ENCODE measurements at regions not wholly inside any gene's neighbourhood (a gene's known extent, or its start where the extent isn't known, plus 50 kb on each side); places are given as distances from the start of the nearest gene placed in this dataset.
"Not testable (repeated sequence)": the region's sequence is repeated elsewhere in the genome, so short reads cannot be mapped to it uniquely, and the experiment has no call there.

- no peak for DNase-seq (ENCODE audit: low spot score)
These were observed 526.9 kb downstream of the BCKDHB start for GRCh38 chr6:80633412-80633811.

GRCh38 chr6:80625405-80625804 lies 518.9 kb downstream of the BCKDHB start:
- no peak for DNase-seq (ENCODE audit: low spot score)

- DNase-seq (ENCODE audit: low spot score) = no peak
These were observed 516.8 kb downstream of the BCKDHB start for GRCh38 chr6:80623066-80623815.

- DNase-seq (ENCODE audit: low spot score) = no peak
These were observed 516.2 kb downstream of the BCKDHB start for GRCh38 chr6:80622641-80623040.

- no peak for DNase-seq (ENCODE audit: low spot score)
These were observed 512.5 kb downstream of the BCKDHB start for GRCh38 chr6:80618953-80619352.

- no peak for DNase-seq (ENCODE audit: low spot score)
These were observed 504.4 kb downstream of the BCKDHB start for GRCh38 chr6:80610846-80611245.

GRCh38 chr6:80608881-80609280 lies 502.4 kb downstream of the BCKDHB start:
- no peak for DNase-seq (ENCODE audit: low spot score)

GRCh38 chr6:80607811-80608391 lies 501.4 kb downstream of the BCKDHB start:
- DNase-seq (ENCODE audit: low spot score) = no peak

GRCh38 chr6:80605165-80605989 lies 498.9 kb downstream of the BCKDHB start:
- DNase-seq (ENCODE audit: low spot score) = peak; percentile 14

- no peak for DNase-seq (ENCODE audit: low spot score)
These were observed 497.2 kb downstream of the BCKDHB start for GRCh38 chr6:80603679-80604078.

GRCh38 chr6:80594461-80594860 lies 488.0 kb downstream of the BCKDHB start:
- DNase-seq (ENCODE audit: low spot score) = no peak

- DNase-seq (ENCODE audit: low spot score) = no peak
These were observed 486.0 kb downstream of the BCKDHB start for GRCh38 chr6:80592436-80592835.

- DNase-seq (ENCODE audit: low spot score) = no peak
These were observed 479.8 kb downstream of the BCKDHB start for GRCh38 chr6:80586242-80586641.

GRCh38 chr6:80579391-80580023 lies 473.0 kb downstream of the BCKDHB start:
- no peak for DNase-seq (ENCODE audit: low spot score)

GRCh38 chr6:80573320-80573719 lies 466.8 kb downstream of the BCKDHB start:
- DNase-seq (ENCODE audit: low spot score) = not testable (repeated sequence)

GRCh38 chr6:80566361-80566760 lies 459.9 kb downstream of the BCKDHB start:
- DNase-seq (ENCODE audit: low spot score) = no peak

- DNase-seq (ENCODE audit: low spot score) = no peak
These were observed 446.7 kb downstream of the BCKDHB start for GRCh38 chr6:80553071-80553740.

- DNase-seq (ENCODE audit: low spot score) = no peak
These were observed 444.3 kb downstream of the BCKDHB start for GRCh38 chr6:80550748-80551147.

GRCh38 chr6:80550281-80550680 lies 443.8 kb downstream of the BCKDHB start:
- DNase-seq (ENCODE audit: low spot score) = no peak

GRCh38 chr6:80548532-80548931 lies 442.1 kb downstream of the BCKDHB start:
- DNase-seq (ENCODE audit: low spot score) = no peak

- no peak for DNase-seq (ENCODE audit: low spot score)
These were observed 441.4 kb downstream of the BCKDHB start for GRCh38 chr6:80547827-80548226.
